Kidney (tissue), 13 donors: ENCODE measurements at regions not wholly inside any gene's neighbourhood (a gene's known extent, or its start where the extent isn't known, plus 50 kb on each side); places are given as distances from the start of the nearest gene placed in this dataset.

Experiments
- DNase-seq, 5 donors: peaks; one replicate each; pipeline ENCODE4 v3.0.0-alpha.2; 2013 to 2020
- FAIRE-seq: peaks from 2 replicates; lab custom pipeline; 2012; peaks lifted over from hg19 to GRCh38; lab: Jason Lieb, UNC
- H3K27ac ChIP-seq, 2 donors: one replicate each; pipeline ENCODE4 v1.7.0; 2013; ENCODE audit warnings: low read depth in 2 of 2, low read length in 2 of 2, inconsistent platforms in 1 of 2
- H3K27me3 ChIP-seq: one replicate; pipeline ENCODE4 v1.7.1; 2013; ENCODE audit warnings: low read length, inconsistent platforms; ENCODE audit not compliant: control insufficient read depth, insufficient read depth
- H3K36me3 ChIP-seq, 3 donors: one replicate each; pipeline versions ENCODE4 v1.7.0 to v1.7.1; 2013; ENCODE audit warnings: low read length in 3 of 3, control low read depth in 1 of 3, inconsistent platforms in 1 of 3; ENCODE audit not compliant: insufficient read depth in 3 of 3, control insufficient read depth in 2 of 3
- H3K4me1 ChIP-seq, 3 donors: one replicate each; pipeline versions ENCODE4 v1.7.0 to v1.7.1; 2013; ENCODE audit warnings: low read length in 3 of 3, inconsistent platforms in 1 of 3, low read depth in 1 of 3; ENCODE audit not compliant: control insufficient read depth in 2 of 3, insufficient read depth in 2 of 3
- H3K4me3 ChIP-seq, 3 donors: one replicate each; pipeline versions ENCODE4 v1.7.0 to v1.8.1; 2013; ENCODE audit warnings: low read length in 3 of 3, control low read depth in 1 of 3, inconsistent platforms in 1 of 3
- H3K9ac ChIP-seq, 3 donors: one replicate each; pipeline versions ENCODE4 v1.7.0 to v1.7.1; 2013; ENCODE audit warnings: low read length in 3 of 3, control low read depth in 1 of 3, inconsistent platforms in 1 of 3
- H3K9me3 ChIP-seq, 3 donors: one replicate each; pipeline versions ENCODE4 v1.7.0 to v1.7.1; 2013; ENCODE audit warnings: low read length in 3 of 3, control low read depth in 1 of 3, inconsistent platforms in 1 of 3; ENCODE audit not compliant: control insufficient read depth in 2 of 3, insufficient read depth in 1 of 3
- intact Hi-C: fragments of 100-400 bp; cut with DNase I; formaldehyde crosslinking; loops from one replicate; pipeline ENCODE4 v1.11.1; 2022
- TF ChIP-seq, protein P1 (sequence below): IDR thresholded peaks from 3 replicates; pipeline ENCODE4 v1.5.1; 2012; ENCODE audit warnings: mild to moderate bottlenecking, moderate library complexity, borderline replicate concordance; ENCODE audit not compliant: insufficient read depth; ENCODE audit errors: extremely low read depth
- donor health status: control.
- donor health status: control.
- donor health status: control.
- donor health status: control.
- donor health status: control.
- donor health status: DM: yes; HTN: yes; CAD: no.
- donor health status: Normal renal cell carcinoma (clear cell type).

DNA sequence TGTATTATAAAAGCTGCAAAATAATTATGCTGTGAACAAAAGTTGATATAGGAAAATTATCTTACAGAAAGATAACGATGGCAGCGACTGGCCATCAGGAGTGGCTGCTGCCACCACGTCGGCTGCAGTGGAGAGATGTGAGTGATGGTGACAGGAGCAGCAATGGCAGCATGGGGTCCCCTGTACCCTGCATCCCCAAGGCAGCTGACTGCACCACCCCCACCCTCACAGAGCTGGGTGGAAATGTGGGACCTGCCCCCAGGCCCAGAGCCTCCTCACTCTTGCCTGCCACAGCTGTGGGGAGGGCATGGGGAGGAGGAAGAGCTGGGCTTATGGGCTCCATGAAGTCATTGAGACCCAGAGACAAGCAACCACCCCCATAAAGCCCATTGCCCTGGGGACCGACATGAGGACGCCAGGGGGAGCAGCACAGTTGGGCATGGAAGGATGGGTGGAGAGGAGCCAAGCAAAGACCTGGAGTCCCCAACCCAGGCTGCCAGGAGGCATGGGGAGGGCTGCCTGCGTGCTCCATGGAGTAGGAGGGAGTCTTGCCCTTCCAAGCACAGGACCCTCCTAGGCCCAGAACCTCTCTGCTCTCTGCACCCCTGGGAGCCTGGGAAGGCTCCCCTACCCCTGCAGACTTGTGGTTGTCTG is 1090.5 kb downstream of the PCDH18 start:
- Histone ChIP-seq H3K27ac (no peak overlapping the region), H3K27me3 (no peaks in the 10 kb centered on the region), H3K9ac (no peak overlapping the region), H3K4me1 (no peaks in the 10 kb centered on the region), H3K9me3 (no peaks in the 10 kb centered on the region), H3K36me3 (no peaks in the 10 kb centered on the region), H3K4me3 (no peak overlapping the region)
- intact Hi-C loops, result no loop called here
- TF ChIP-seq, protein P1, sequence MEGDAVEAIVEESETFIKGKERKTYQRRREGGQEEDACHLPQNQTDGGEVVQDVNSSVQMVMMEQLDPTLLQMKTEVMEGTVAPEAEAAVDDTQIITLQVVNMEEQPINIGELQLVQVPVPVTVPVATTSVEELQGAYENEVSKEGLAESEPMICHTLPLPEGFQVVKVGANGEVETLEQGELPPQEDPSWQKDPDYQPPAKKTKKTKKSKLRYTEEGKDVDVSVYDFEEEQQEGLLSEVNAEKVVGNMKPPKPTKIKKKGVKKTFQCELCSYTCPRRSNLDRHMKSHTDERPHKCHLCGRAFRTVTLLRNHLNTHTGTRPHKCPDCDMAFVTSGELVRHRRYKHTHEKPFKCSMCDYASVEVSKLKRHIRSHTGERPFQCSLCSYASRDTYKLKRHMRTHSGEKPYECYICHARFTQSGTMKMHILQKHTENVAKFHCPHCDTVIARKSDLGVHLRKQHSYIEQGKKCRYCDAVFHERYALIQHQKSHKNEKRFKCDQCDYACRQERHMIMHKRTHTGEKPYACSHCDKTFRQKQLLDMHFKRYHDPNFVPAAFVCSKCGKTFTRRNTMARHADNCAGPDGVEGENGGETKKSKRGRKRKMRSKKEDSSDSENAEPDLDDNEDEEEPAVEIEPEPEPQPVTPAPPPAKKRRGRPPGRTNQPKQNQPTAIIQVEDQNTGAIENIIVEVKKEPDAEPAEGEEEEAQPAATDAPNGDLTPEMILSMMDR, result no peak
- DNase-seq (peak in 1 of 5 donors; percentile 46), FAIRE-seq (no peak)

GRCh38 chr4:136438645-136439044 is 1093.6 kb downstream of the PCDH18 start:
- Histone ChIP-seq H3K9ac (no peak overlapping the region), H3K27me3 (no peaks in the 10 kb centered on the region), H3K9me3 (no peaks in the 10 kb centered on the region), H3K27ac (no peak overlapping the region), H3K4me3 (no peak overlapping the region), H3K4me1 (no peaks in the 10 kb centered on the region), H3K36me3 (no peaks in the 10 kb centered on the region)
- TF ChIP-seq, protein P1, result no peak
- FAIRE-seq (no peak), DNase-seq (no peak)
- intact Hi-C loops, result no loop called here

- DNase-seq (no peak), FAIRE-seq (no peak)
- no peaks in the 10 kb centered on the region for H3K9me3 ChIP-seq
- H3K9ac ChIP-seq, result no peak overlapping the region
- H3K4me1 ChIP-seq, result no peaks in the 10 kb centered on the region
- intact Hi-C loops, result no loop called here
- H3K4me3 ChIP-seq, result no peak overlapping the region
- TF ChIP-seq, protein P1, result no peak
- no peak overlapping the region for H3K27ac ChIP-seq
- no peaks in the 10 kb centered on the region for H3K27me3 ChIP-seq
- H3K36me3 ChIP-seq, result no peaks in the 10 kb centered on the region
Measured at GRCh38 chr4:136424052-136424451, 1108.2 kb downstream of the PCDH18 start.

- H3K27me3 ChIP-seq, result no peaks in the 10 kb centered on the region
- no peaks in the 10 kb centered on the region for H3K9me3 ChIP-seq
- intact Hi-C loops, result no loop called here
- DNase-seq (no peak), FAIRE-seq (no peak)
- no peak overlapping the region for H3K4me3 ChIP-seq
- no peak overlapping the region for H3K27ac ChIP-seq
- TF ChIP-seq, protein P1, result no peak
- no peaks in the 10 kb centered on the region for H3K4me1 ChIP-seq
- no peak overlapping the region for H3K9ac ChIP-seq
- H3K36me3 ChIP-seq, result no peaks in the 10 kb centered on the region
Measured at GRCh38 chr4:136414981-136415380, 1117.3 kb downstream of the PCDH18 start.
